NCI-H2196 treated with DMSO at 0.1 percent for 48 hours (cell line): ENCODE measurements at regions not wholly inside any gene's neighbourhood (a gene's known extent, or its start where the extent isn't known, plus 50 kb on each side); places are given as distances from the start of the nearest gene placed in this dataset.
"Not testable (repeated sequence)": the region's sequence is repeated elsewhere in the genome, so short reads cannot be mapped to it uniquely, and the experiment has no call there.

Experiments used
- DNase-seq: peaks from one replicate; lab custom pipeline; 2025; ENCODE audit not compliant: unreplicated experiment; lab: John Stamatoyannopoulos, UW

DNA sequence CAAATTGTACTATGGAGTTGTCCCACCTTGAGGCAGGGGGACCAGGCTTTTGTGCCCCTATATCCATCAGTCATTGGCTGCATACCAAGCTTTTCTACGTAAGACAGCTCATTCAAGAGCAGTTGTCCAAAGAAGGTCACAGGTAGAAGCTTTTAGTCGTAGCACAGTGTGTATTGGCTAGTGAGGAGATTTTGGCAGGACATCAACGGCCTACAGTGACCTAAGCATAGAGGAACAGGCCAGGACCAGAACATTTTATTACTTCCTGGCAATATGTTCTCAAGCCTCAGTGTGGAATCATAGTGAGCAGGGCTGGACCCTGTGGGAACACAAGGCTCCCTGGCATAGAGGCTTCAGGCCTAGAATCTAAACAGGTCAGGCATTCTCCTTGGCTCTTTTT is 105.4 kb upstream of the ANKRD28 start:
- no peak for DNase-seq

- DNase-seq: no peak
Observed at GRCh38 chr3:15903759-15904720, 106.3 kb upstream of the ANKRD28 start.

GRCh38 chr3:15905041-15905440 is 107.3 kb upstream of the ANKRD28 start:
- no peak for DNase-seq

GRCh38 chr3:15907403-15907802 is 109.6 kb upstream of the ANKRD28 start:
- DNase-seq: not testable (repeated sequence)

- no peak for DNase-seq
Observed at GRCh38 chr3:15918988-15919387, 121.2 kb upstream of the ANKRD28 start.

DNA sequence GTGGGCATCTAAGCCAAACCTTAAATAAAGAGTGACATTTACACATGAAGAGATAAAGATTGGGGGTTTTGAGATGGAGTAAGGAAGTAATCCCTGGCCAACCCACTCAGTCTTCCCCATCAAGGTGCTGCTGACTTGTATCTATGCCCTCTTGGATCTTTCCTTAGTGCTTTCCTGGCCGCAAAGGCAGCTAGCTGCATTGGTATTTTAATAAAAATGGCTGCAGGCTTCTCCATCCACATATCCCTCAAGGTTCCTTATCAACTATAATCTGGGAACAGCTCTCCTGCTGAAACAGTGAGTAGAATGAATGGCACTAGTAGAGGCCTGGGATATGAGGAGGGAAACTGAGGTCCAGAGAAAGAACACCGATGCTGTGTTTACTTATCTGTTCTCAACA is 122.2 kb upstream of the ANKRD28 start:
- DNase-seq: no peak

DNA sequence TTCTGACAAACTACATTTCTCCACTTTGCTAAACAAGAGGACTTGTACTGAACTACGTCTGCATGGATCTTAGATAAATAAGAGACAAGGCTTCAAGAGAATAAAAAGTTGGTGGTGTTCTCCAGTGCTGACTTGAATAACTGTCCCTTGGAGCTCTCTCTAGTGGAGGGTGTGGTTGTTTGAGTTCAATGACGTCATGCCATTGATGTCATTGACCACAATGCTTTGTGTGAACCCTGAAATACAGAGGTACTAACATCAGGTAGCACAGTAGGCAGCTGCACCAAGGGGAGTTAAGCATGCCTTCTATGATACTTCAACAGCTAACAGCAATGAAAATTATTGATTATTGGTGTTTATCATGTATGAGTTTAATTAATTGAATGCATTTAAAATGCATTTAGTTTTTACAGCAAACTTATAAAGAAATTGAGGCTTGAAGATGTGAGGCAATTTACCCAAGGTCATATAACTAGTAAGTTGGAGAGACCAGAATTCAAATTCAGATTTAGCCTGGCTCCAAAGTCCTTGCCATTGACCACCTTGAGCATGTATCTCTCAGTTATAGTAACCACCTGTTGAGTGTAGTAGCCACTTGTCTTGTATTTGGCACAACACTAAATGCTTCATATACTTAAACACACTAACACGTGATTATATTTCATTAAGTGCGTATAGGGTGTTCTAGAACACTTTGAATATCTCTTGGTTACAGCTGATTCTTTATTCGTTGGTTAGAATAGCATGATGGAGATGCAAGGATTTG is 126.0 kb upstream of the ANKRD28 start:
- no peak for DNase-seq

DNA sequence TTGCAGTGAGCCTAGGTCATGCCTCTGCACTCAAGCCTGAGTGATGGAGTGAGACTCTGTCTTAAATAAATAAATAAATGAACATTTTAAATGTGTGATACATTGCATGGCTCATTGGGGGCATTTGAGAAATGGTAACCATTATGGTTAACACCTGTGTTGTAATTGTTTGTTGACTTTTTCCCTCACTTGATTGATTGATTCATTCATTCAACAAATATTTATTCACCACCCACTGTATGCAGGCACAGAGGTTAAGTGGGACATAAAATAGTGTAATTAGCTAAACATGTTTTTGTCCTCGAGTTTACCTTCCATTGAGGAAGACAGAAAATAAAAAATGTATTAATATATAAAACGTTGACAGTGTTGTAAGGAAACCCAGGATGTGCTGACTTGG is 127.1 kb upstream of the ANKRD28 start:
- DNase-seq: no peak

GRCh38 chr3:15926871-15927270 is 129.1 kb upstream of the ANKRD28 start:
- DNase-seq: no peak

DNA sequence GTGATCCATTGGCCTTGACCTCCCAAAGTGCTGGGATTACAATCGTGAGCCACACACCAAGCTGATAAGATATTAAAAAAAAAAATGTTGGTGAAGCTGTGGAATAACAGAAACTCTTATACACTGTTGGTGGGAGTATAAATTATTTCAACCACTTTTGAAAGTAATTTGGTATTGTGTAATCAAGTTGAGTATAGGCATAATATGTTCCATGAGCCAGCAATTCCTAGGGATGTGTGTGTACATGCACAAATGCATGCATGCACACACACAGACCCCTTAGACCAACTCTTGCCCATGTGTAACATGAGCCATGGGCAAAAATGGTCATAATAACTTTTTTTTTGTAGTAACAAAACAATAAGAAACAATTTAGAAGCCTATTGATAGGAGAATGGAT is 130.2 kb upstream of the ANKRD28 start:
- no peak for DNase-seq

DNA sequence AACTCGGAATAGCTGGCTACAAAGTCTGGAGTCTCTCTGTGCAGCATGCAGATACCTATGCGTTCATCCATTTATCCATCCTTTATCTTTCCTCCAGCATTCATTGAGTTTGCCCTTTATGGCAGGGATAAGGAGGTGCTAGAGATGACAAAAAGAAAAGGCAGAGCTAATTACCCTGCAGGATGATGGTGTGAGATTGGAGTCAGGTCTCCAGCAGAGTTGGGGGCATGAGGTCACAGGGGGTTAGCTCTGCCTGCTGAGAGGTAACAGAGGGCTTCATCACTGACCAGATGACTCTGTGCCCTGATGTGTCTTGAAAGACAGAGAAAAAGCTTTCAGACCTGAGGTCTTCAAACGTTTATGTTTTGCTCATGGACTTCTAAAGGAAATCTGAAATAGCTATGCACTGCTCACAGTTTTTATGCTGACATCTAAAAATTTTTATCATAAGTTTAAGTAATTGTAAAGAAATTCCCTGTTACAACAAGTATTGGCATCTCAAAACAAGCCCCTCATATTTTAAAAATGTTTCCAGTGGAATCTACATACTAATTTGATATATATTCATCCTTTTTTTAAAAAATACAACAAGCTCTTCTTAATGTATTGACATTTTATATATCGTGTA is 132.3 kb upstream of the ANKRD28 start:
- no peak for DNase-seq

DNA sequence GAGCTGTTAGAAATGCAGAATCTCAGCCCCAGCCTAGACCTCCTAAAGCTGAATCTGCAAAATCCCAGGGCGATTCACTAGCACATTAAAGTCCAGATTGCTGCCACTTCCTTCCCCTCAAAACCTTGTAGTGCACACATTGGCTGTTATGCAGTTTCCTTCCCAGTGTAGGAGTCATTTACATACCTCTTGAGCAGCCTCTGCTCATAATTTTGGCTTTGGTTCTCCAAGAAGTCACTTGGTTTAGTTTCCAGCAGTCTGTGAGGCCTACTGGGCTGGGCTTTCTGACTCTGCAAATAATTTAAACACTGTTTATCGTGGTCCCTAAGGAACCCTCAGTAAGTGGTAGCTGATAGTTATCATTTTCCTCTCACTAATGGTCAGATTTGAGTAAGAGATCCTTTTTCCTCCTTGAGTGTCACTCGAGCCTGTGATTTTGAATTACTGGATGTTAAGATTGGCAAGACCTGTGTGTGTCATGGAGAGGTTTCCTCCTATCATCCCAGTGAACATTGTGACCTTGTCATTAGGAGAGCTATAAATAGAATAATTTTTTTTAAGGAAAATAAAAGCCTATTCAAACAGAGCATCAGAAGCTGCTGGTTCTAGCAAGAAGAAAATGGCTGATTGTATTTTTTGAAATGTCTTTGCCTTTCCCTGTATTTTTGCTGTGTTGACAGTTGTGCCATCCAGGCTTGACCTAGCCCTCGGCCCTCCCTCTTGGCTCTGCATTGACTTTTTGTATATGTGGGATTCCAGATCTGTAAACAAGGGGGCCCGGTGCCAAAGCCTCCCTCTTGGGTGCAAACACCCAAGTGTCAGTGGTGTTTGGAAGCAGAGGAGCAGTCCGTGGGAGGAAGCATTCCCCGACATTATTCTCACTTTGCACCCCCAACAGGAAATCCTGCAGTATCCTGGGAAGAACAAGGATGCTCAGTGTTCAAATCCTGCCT is 134.8 kb upstream of the ANKRD28 start:
- no peak for DNase-seq

DNA sequence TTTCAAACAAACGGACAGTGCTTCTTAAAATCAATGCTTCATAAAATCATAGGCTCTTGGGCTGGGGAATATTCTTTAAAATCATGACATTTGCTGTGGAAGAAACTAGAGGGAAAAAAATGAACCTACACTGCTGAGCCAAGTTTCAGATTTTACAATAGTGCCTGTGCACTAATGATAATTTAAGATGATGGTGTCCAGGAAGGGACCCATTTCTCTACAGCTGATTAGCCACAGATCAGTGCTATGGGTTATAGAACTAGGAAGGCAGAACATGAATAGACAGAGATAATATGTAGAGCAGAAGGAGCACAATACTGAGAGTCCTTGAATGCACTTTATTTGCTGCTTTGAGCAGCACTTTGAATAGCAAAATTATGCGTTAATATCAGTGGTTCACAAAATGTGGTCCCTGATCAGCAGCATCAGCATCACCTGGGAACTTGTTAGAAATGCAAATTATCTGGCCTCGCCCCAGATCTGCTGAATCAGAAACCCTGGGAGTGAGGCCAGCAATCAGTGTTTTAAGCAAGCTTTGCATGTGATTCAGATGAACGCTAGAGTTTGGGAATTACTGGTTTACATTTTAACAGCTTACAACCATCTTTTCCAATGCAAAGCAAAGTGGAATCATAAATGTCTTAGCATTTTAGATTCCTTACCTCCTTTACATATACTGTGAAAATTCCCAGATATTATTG is 135.8 kb upstream of the ANKRD28 start:
- no peak for DNase-seq

- no peak for DNase-seq
Observed at GRCh38 chr3:15934389-15935195, 136.8 kb upstream of the ANKRD28 start.

GRCh38 chr3:15936312-15936711 is 138.5 kb upstream of the ANKRD28 start:
- DNase-seq: no peak

- DNase-seq: no peak
Observed at GRCh38 chr3:15940641-15941040, 142.9 kb upstream of the ANKRD28 start.

DNA sequence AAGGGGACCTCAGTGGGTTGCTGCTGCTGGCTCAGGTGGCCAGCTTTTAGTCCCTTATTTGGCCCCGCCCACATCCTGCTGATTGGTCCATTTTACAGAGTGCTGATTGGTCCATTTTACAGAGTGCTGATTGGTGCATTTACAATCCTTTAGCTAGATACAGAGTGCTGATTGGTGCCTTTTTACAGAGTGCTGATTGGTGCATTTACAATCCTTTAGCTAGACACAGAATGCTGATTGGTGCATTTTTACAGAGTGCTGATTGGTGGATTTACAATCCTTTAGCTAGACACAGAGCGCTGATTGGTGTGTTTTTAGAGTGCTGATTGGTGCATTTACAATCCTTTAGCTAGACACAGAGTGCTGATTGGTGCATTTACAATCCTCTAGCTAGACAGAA is 143.7 kb upstream of the ANKRD28 start:
- not testable (repeated sequence) for DNase-seq

DNA sequence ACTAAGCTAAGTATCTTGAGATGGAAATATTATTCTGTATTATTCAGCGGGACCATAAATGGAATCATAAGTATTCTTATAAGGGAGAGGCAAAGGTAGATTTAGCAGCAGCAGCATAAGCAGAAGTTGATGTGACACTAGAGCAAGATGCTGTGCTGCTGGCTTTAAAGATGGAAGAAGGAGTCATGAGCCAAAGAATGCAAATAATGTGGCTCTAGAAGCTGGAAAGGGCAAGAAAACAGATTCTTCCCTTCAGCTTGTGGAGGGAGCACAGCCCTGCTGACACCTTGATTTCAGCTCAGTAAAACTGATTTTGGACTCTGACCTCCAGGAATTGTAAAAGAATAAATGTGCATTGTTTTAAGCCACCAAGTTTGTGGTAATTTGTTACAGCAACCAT is 144.2 kb upstream of the ANKRD28 start:
- no peak for DNase-seq

DNA sequence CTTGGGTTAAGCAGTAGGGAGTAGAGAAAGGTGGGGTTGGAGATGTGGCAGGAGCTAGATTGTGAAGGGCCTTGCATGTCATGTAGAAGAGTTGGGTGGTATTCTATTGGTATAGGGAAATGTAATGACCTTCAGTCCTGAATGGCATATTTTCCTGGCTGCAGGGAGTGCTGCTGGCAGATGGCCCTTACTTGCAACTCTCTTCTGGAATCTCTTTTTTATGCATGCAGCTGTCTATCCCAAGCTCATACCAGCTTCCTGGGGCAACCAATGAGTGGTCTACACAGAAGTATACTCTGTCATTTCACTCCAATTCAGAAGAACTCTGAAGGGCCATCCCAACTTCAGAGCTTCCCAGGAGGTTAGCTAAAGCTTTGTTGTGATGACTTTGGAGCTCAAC is 144.7 kb upstream of the ANKRD28 start:
- no peak for DNase-seq
